GM12878 (cell line): ENCODE measurements at regions not wholly inside any gene's neighbourhood (a gene's known extent, or its start where the extent isn't known, plus 50 kb on each side); places are given as distances from the start of the nearest gene placed in this dataset.

ENCODE experiments used
- ATAC-seq: fragments of 200-7000 bp; cut with Tn5 transposase; 3 replicates; pipeline ENCODE4 v1.9.1; 2020; ENCODE audit warnings: mild to moderate bottlenecking, moderate library complexity
- BruUV-seq: library from RNA; stranded (reverse); fragments of 400-500 nt; replicated peaks from 2 replicates; lab custom pipeline; 2021; lab: Mats Ljungman, UMichigan
- CTCF ChIA-PET: fragments of 300-600 bp; sonication (Branson Sonifier 250); formaldehyde crosslinking; extraction: SDS; loops from one replicate; lab custom pipeline; 2021; ENCODE audit warnings: inconsistent platforms; lab: Yijun Ruan, JAX
- POLR2A ChIA-PET: fragments of 350-600 bp; formaldehyde crosslinking; extraction: SDS; loops from one replicate; lab custom pipeline; 2021; ENCODE audit warnings: inconsistent platforms; lab: Charles Lee
- RAD21 ChIA-PET: fragments of 300-600 bp; sonication (Branson Sonifier 250); formaldehyde crosslinking; loops from one replicate; lab custom pipeline; 2023; ENCODE audit warnings: antibody characterized with exemption; ENCODE audit not compliant: unreplicated experiment; lab: Charles Lee
- SMC1A ChIA-PET: fragments of 300-600 bp; sonication (Branson Sonifier 250); formaldehyde crosslinking; loops from one replicate; lab custom pipeline; 2023; ENCODE audit not compliant: unreplicated experiment, uncharacterized antibody; lab: Charles Lee
- DNase-seq: peaks from one replicate; pipeline ENCODE4 v3.0.0-alpha.2; 2011; ENCODE audit warnings: low read depth, low spot score
- FAIRE-seq: peaks from 3 replicates; lab custom pipeline; 2011; peaks lifted over from hg19 to GRCh38; lab: Jason Lieb, UNC
- H2AFZ ChIP-seq: 2 replicates; pipeline ENCODE4 v1.6.0; 2011; ENCODE audit warnings: low read depth, low read length, control low read depth; ENCODE audit not compliant: control insufficient read depth
- H3K27ac ChIP-seq: 2 replicates; pipeline ENCODE4 v1.5.1; 2011; ENCODE audit warnings: control low read depth; ENCODE audit not compliant: control insufficient read depth, insufficient read depth
- H3K27me3 ChIP-seq, 2 experiments: replicated peaks in 1 of 2; 2 replicates each; pipeline versions ENCODE4 v1.6.0 to v1.6.1; 2011; ENCODE audit warnings: low read length in 1 of 2; ENCODE audit not compliant: control insufficient read depth in 2 of 2, insufficient read depth in 2 of 2
- H3K36me3 ChIP-seq, 2 experiments: 2 replicates each; pipeline ENCODE4 v1.5.1; 2011; ENCODE audit warnings: low read length in 1 of 2; ENCODE audit not compliant: control insufficient read depth in 2 of 2, insufficient read depth in 2 of 2
- H3K4me1 ChIP-seq: 2 replicates; pipeline ENCODE4 v1.6.1; 2011; ENCODE audit warnings: mild to moderate bottlenecking, low read length, moderate library complexity, mixed read lengths; ENCODE audit not compliant: control insufficient read depth, insufficient read depth
- H3K4me2 ChIP-seq: 2 replicates; pipeline ENCODE4 v1.6.0; 2011; ENCODE audit warnings: control low read depth; ENCODE audit not compliant: control insufficient read depth, insufficient read depth
- H3K4me3 ChIP-seq: fragments of 200-600 bp; sonication (generic); 2 replicates; pipeline ENCODE4 v1.5.1; 2016
- H3K79me2 ChIP-seq: 2 replicates; pipeline ENCODE4 v1.6.0; 2011; ENCODE audit warnings: low read length; ENCODE audit not compliant: control insufficient read depth, insufficient read depth
- H3K9ac ChIP-seq: 2 replicates; pipeline ENCODE4 v1.8.0; 2011; ENCODE audit warnings: low read length, control low read depth, mixed read lengths; ENCODE audit not compliant: control insufficient read depth, insufficient read depth
- H3K9me3 ChIP-seq: replicated peaks from 3 replicates; pipeline ENCODE4 v1.5.1; 2011; ENCODE audit warnings: mild to moderate bottlenecking, low read length; ENCODE audit not compliant: control insufficient read depth, insufficient read depth
- H4K20me1 ChIP-seq: 2 replicates; pipeline ENCODE4 v1.6.0; 2011; ENCODE audit not compliant: control insufficient read depth, insufficient read depth
- CBFB ChIP-seq: IDR thresholded peaks from 2 replicates; pipeline ENCODE4 v1.6.1; 2016; ENCODE audit warnings: antibody characterized with exemption, low read depth
- CEBPZ ChIP-seq: fragments of 150-350 bp; IDR thresholded peaks from 2 replicates; pipeline ENCODE4 v1.6.1; 2016; ENCODE audit warnings: low read depth, low read length
- CHD4 ChIP-seq: fragments of 200-600 bp; sonication (generic); IDR thresholded peaks from 2 replicates; pipeline ENCODE4 v1.6.1; 2016; ENCODE audit warnings: mild to moderate bottlenecking
- E2F8 ChIP-seq: fragments of 450-650 bp; IDR thresholded peaks from 2 replicates; pipeline ENCODE4 v1.6.1; 2018; ENCODE audit warnings: mild to moderate bottlenecking, low read depth, moderate library complexity; ENCODE audit not compliant: partially characterized antibody
- HDGF ChIP-seq: fragments of 450-650 bp; IDR thresholded peaks from 2 replicates; pipeline ENCODE4 v1.6.1; 2016; ENCODE audit warnings: antibody characterized with exemption
- MYB ChIP-seq: fragments of 150-350 bp; IDR thresholded peaks from 2 replicates; pipeline ENCODE4 v1.6.1; 2014; ENCODE audit warnings: mild to moderate bottlenecking, low read depth, low read length, borderline replicate concordance
- RCOR1 ChIP-seq: conservative IDR thresholded peaks from 2 replicates; pipeline ENCODE4 v1.6.1; 2012; ENCODE audit warnings: low read depth, low read length, improper control_type of control experiment
- RELA ChIP-seq: fragments of 450-650 bp; IDR thresholded peaks from 2 replicates; pipeline ENCODE4 v1.8.0; 2014; ENCODE audit warnings: borderline replicate concordance; ENCODE audit not compliant: partially characterized antibody
- SIX5 ChIP-seq: IDR thresholded peaks from 2 replicates; pipeline ENCODE4 v1.6.1; 2011; ENCODE audit warnings: mild to moderate bottlenecking, low read depth, low read length, moderate library complexity; ENCODE audit not compliant: severe bottlenecking
- SP1 ChIP-seq: IDR thresholded peaks from one replicate; pipeline ENCODE4 v1.6.1; 2011; ENCODE audit warnings: low read depth, low read length
- USF1 ChIP-seq: IDR thresholded peaks from 2 replicates; pipeline ENCODE4 v1.6.1; 2011; ENCODE audit warnings: borderline replicate concordance, low read depth, mild to moderate bottlenecking, moderate library complexity, mixed read lengths, low read length; ENCODE audit not compliant: insufficient read depth; ENCODE audit errors: extremely low read length
- WGBS: methylation state at CpG from one replicate; pipeline ENCODE4 v1.1.6; 2016; ENCODE audit warnings: low lambda C conversion rate; ENCODE audit not compliant: insufficient replicate concordance, insufficient coverage; ENCODE audit errors: missing lambda C conversion rate; 5-methylcytosine and 5-hydroxymethylcytosine counted together
- in situ Hi-C: fragments of 300-500 bp; cut with MboI; formaldehyde crosslinking; loops from 9 replicates; pipeline ENCODE4 v1.14.3; 2018; ENCODE audit warnings: mixed read lengths
- intact Hi-C: fragments of 100-400 bp; cut with micrococcal nuclease; formaldehyde crosslinking; loops from one replicate; pipeline ENCODE4 v1.14.2; 2022; ENCODE audit not compliant: unreplicated experiment
- TF ChIP-seq, protein P1 (sequence below): IDR thresholded peaks from 2 replicates; pipeline ENCODE4 v1.6.1; 2012; ENCODE audit warnings: low read depth, low read length, improper control_type of control experiment

GRCh38 chr13:26459276-26460131 is 98.0 kb upstream of the WASF3 start (continued):
- TF ChIP-seq USF1 = no peak
- TF ChIP-seq RELA = no peak
- no peak for TF ChIP-seq E2F8

GRCh38 chr13:26460648-26461047 is 96.8 kb upstream of the WASF3 start:
- Histone ChIP-seq H3K4me3 (no peak overlapping the region), H2AFZ (no peak overlapping the region), H3K27ac (no peak overlapping the region), H3K27me3 (no peaks in the 10 kb centered on the region), H3K36me3 (no peaks in the 10 kb centered on the region), H3K4me2 (no peak overlapping the region), H3K9me3 (no peaks in the 10 kb centered on the region), H3K4me1 (no peaks in the 10 kb centered on the region), H3K79me2 (no peaks in the 10 kb centered on the region), H3K9ac (no peak overlapping the region), H4K20me1 (no peaks in the 10 kb centered on the region)
- ChIA-PET POLR2A (no interaction called here), CTCF (no interaction called here), RAD21 (no interaction called here), SMC1A (no interaction called here)
- in situ Hi-C loops = no loop called here
- intact Hi-C loops = no loop called here
- WGBS = 13% methylated on average over 6 of the region's 6 CpGs
- no TSS peak for BruUV-seq
- no peak for DNase-seq
- no peak for ATAC-seq
- no peak for FAIRE-seq
- TF ChIP-seq CHD4 (no peak), MYB (no peak), SIX5 (no peak), CBFB (no peak), CEBPZ (no peak), RCOR1 (no peak), HDGF (no peak), SP1 (no peak)
- TF ChIP-seq, protein P1, sequence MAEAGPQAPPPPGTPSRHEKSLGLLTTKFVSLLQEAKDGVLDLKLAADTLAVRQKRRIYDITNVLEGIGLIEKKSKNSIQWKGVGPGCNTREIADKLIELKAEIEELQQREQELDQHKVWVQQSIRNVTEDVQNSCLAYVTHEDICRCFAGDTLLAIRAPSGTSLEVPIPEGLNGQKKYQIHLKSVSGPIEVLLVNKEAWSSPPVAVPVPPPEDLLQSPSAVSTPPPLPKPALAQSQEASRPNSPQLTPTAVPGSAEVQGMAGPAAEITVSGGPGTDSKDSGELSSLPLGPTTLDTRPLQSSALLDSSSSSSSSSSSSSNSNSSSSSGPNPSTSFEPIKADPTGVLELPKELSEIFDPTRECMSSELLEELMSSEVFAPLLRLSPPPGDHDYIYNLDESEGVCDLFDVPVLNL = no peak
